Activated naive CD4-positive, alpha-beta T cell treated with Interleukin-2 at 50 U/mL for 16 hours (primary cell): ENCODE measurements at regions not wholly inside any gene's neighbourhood (a gene's known extent, or its start where the extent isn't known, plus 50 kb on each side); places are given as distances from the start of the nearest gene placed in this dataset.

Experiments used
- DNase-seq: peaks from one replicate; pipeline ENCODE4 v3.0.0-alpha.2; 2020

DNA sequence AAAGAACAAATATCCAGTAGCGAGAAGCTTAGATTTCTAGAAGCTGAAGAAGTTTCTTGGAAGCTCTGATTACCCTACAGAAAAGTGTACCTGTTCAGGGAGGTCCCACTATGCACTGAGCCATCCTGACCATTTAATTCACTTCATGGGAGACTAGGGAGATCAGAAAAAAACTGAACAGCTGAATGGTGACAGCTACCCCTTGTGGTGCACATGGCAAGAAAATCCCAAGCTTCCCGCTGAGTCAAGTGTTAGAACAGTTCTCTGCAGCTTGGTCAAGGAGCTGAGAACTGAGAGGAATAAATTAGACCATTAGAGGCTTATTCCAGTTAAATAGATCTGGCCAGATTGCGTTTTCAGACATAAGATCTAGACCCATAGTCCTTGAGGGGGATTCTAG lies 197.2 kb upstream of the VEPH1 start:
- DNase-seq = no peak

DNA sequence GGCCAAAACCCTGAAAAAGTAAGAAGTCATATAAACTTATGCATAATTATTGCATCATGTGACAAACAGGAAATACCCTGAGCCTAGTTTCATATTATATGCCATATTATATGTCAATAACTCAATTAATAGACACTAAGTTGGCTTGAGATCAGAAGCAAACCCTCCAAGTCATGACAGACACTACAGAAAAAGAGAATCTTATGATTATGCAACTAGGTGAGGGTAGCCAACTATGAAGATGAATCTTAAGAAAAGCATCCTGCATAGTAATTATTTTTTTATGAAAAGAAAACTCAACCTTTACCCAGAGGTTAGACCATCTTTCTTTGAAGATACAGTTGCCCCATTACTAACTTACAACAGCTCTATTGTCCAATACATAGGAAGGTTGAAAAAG lies 192.4 kb upstream of the VEPH1 start:
- DNase-seq = no peak

- no peak for DNase-seq
Observed at GRCh38 chr3:157695103-157695502, 191.9 kb upstream of the VEPH1 start.

DNA sequence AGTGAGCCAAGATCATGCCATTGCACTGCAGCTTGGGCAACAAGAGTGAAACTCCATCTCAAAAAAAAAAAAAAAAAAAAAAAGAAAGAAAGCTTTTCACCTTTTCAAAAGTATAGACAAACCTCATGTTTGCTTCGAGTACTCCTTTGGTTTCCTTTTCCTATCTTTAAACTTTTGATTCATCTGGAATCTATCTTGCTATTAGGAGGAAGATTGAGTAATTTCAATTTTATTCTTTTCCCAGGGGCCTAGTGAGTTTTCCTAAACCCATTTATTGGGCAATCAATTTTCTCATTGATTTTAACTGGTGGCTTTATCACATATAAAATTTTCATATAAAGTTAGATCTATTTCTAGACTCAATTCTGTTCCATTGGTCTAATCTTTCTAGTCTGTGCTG lies 190.5 kb upstream of the VEPH1 start:
- DNase-seq = no peak

DNA sequence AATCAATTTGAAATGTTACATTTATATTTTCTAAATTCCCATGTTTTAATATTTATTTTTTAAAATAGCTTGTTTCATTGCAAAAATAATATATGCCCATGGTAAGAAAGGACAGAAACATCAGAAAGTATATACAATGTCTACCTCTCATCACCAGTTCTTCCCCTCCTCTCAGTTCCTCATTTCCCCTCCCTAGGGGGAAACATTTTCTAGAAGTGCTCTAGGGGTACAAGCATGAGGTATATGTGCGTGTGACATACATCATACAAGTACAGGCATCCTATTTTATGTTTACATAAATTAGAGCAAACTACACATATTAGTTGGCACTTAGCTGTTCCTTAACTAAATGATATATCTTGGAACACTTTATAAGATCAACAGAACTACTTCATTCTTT lies 189.3 kb upstream of the VEPH1 start:
- no peak for DNase-seq

DNA sequence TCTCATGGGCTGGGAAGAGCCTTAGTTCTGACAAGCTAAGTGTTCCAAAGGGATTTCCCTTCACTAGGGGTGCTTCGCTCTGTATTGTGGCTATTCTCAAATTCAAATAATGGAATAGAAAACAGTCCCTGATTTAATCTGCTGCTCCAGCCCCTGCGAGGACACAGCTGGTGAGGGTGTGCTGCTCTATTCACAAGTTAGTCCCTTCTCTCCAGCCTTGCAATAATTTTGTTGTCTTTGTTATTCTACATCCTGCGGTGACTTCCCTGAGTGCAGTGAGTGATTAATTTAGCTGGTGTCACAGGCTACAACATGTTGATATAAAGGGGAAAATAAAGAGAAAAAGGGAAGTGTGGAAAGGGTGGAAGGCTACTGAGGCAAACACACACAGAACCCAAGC lies 180.5 kb upstream of the VEPH1 start:
- no peak for DNase-seq

- DNase-seq = no peak
Observed at GRCh38 chr3:157672061-157672460, 168.8 kb upstream of the VEPH1 start.

DNA sequence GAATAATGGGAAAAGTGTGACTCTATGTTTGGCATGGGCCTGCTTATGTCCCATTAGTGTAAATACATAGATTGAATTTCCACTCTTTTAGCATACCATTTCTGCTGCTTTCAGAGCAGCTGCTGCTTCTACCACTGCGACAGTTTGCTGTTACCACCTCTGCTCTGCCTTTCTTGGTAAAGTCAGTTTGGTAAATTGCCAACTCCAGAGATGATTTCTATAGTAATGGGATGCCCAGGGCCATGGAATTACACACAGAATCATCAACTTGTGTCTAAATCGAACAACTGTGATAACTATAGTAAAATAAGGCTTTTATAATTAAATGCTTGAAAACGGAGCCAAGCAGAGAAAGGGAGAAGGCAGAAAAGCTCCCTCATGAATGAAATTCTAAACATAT lies 168.4 kb upstream of the VEPH1 start:
- no peak for DNase-seq

DNA sequence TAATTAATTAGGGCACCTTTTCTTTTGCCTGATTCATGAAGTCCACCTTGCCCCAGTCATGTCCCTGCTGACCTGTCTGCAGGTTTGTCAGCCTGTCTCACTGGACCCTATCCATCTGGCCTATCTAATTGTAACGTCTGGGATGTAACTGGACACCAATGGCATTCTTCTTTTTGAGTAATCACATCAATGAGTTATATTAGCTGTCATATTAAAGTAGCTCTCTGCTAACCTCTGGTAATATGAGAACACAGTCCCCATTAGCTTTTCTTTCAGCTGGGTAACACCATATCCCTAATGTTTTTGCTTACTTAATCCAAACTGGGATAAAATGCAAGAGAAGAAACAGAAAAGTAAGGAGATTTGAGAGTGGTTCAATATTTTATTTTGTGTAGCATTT lies 166.2 kb upstream of the VEPH1 start:
- DNase-seq = no peak

DNA sequence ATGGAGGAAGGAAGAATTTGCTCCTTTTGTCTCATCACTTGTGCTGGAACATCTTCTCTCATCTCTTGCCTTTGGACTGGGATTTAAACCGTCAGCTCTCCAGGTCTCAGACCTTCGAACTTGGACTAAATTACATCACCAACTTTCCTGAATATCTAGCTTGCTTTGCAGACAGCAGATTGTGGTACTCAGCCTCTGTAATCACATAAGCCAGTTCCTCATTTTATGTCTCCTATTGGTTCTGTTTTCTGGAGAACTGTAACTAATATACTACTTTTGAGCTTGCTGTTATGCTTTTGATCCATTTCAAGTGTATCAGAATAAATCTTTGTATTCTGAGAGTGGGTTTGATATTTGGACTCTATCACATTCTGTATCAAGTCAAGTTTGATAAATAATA lies 164.3 kb upstream of the VEPH1 start:
- no peak for DNase-seq

DNA sequence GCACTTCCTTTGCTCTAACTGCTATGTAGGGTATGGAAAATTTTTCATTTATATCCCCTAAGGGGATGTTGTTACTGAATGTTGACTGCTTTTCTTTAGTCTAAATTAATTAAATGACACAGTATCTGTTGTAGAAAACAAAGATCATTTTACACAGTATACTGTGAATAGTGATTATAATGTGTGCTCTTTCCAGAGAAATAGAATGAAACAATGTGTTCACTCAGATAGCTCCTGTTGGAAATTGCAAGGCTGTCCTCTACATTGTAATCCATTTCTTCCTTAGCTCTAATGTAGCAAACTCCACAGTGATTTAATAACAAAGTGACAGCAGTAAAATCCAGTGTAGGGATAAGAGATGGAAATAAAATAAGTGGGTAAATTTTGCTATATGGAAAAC lies 159.0 kb upstream of the VEPH1 start:
- no peak for DNase-seq

GRCh38 chr3:157660847-157661246 lies 157.6 kb upstream of the VEPH1 start:
- DNase-seq = no peak

DNA sequence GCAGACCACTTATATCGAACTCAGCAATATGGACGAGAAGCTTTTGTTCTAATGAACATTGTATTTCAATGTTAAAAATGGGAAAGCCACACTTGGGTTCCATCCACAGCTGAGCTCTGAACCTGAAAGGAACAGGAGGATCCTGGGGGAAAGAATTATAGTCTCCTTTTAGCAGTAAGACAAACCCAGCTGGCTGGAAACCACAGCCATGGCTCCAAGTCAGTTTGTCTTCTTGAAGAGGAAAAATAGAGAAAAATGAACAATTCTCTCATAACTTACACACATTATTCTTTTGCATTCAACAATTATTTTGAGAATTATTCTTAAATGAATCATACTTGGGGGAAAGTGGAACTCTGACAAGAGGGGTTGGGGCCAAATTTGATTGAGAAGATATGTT lies 149.2 kb upstream of the VEPH1 start:
- no peak for DNase-seq

DNA sequence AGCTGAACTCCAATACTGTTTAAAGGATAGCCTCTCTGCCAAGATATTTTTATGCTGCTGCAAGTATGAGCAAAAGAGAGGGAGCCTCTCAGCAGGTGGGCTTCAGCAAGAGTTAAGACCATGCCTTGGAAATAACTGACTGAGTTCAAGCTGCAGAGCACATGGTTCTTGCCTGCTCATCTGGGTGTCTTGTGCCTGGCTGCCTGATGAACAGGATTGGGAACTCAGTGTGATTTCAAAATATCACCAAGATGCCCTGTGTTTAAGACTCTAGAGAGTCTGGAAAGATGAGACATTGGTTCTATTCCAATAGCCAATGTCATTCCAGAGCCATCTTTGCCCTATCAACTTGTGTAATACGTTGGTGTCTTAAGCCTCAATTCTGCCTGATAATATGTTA lies 147.5 kb upstream of the VEPH1 start:
- DNase-seq = no peak

DNA sequence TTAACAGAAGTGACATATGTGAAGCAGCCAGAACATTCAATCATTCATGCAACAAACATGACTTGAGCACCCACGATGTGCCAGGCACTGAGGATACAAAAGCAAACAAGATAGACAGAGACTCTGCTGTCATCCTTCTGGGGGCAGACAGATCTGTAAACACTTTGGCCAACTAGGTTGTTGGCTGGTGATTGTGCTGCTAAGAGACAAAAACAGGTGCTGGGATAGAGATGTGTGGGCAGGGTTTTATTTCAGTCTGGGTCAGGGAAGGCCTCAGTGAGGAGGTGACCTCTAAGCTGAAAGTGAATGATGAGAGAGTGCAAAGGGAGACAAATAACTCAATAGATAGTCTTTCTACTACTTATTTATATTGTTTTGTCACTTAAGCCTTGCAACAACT lies 147.0 kb upstream of the VEPH1 start:
- DNase-seq = no peak

- no peak for DNase-seq
Observed at GRCh38 chr3:157649511-157649910, 146.3 kb upstream of the VEPH1 start.

DNA sequence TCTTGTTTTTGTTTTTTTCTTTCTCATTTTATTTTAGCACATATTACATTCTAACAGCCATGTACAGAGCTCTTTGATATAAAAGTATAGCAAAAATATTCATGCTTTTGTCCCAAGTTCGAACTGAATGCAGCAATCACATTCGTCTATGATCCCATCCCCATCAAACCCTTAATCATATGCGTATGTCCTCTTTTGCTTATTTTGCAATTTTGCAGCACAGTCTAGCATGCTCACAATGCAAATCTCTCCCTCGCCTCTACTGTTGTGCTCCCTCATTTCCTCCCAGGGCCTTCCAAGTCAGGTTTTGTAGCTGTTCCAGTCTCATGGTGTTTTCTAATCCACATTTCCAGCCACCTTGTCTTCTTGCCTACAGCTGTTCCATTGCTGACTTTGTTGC lies 144.6 kb upstream of the VEPH1 start:
- no peak for DNase-seq

DNA sequence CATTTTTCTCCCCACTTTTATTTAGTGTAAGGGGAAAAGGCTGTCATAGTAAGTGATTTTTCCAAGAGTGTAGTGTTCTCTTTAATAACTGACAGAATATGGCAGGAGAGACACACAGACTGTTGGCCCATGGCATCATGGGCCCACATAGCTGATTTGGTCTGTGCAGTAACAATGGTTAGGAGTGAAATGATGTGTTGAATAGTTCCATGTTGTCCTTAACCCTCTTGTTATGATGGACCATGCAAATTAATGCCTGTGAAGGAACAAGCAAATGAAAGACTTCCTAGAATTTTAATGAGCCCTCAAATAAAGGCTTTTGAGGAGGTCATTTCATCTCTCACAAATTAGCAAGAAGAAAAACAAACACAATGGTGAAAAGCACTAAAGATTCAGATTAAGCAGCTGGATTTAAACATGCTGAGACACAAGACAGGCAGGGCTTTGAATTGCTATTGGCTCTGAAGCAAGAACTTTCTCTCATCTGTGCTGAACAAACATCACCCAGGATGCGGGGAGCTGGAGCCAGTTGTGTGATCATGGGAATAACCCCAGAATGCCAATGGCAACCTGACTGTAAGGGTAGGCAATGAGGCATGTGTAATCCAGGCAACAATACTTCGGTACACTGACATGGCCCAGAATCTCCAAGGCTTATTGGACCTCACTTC lies 136.7 kb upstream of the VEPH1 start:
- DNase-seq = no peak

DNA sequence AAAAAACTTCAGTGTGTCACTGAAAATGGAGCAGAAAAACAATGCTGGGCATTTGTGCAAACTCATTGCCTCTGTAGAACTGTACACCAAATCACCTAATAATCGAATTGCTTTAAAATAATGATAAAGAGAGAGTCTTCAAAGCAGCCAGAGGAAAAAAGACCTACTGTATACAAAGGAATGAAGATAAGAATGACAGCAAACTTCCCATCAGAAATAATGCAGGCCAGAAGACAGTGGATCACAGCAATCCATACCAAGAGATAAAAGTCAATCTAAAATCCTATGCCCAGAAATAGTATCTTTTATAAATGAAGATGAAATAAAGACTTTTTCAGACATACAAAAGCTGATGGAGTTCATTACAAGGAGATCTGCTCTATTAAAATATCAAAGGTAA lies 134.7 kb upstream of the VEPH1 start:
- no peak for DNase-seq

DNA sequence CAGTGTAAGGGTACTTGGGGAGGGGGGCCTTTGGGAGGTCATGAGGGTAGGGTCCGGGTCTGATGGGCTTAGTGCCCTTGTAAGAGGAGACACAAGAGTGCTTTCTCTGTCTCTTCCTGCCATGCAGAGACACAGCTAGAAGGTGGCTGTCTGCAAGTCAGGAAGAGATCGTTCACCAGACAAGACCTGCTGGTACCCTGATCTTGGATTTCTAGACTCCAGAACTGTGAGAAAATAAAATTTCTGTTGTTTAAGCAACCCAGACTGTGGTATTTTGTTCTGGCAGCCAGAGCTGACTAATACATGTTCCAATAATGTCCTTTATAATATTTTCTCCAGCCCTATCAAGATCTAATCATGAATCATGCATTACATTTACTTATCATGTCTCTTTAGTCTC lies 130.0 kb upstream of the VEPH1 start:
- DNase-seq = no peak

DNA sequence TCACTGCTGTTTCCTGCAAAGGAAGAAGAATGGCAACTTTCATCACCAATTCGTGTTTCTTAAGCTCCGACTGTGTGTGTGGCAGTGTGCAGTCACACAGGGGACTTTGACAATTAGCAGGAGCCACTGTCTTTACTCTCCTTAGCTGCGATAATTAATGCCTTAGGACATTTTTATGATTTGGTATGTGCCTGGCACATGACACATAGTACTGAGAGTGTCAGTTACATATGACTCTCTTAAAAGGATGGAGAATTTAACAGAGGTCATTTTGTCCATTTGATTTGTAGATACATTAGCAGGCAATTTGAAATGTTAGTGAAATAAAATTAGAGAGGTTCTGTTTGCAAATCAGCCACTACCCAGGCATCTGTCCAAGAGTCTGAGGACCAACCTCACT lies 128.9 kb upstream of the VEPH1 start:
- no peak for DNase-seq

DNA sequence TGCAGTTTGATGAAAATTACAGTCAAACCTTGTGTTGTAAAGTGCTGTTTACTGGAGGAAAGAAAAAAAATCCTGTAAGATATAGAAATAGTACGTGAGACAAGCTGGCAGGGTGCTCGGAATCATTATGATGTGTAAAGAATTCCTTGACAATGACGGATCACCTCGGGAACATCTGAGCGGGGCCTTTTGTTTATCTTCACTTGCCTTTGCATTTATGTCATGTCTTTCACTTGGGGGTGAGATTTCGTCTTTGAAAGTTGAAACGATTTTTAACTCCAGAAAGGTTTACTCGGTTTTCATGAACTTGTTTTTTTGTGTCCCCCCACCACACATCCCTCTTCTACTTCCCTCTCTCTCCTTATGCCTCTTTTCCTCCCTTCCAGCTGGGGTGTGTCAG lies 128.3 kb upstream of the VEPH1 start:
- DNase-seq = no peak

DNA sequence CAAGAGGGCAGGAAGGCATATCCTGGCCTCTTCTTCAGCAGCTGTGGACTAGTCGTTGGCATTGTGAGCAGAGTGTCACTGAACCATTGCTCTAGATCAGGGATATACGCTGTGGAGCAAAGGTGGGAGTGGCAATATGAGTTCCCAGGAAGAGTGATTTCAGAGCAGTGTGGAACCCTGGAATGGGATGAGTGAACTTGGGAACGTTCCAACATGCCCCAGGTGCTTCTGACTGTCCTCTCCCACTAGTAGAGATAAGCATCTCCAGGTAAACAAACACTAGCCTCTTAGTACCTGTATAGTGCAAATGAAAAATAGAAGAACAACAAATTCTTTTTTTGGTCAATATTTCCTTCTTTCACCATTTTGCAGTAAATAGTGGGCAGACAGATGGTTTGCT lies 123.6 kb upstream of the VEPH1 start:
- no peak for DNase-seq

GRCh38 chr3:157624801-157625200 lies 121.6 kb upstream of the VEPH1 start:
- DNase-seq = no peak

- no peak for DNase-seq
Observed at GRCh38 chr3:157618886-157619285, 115.7 kb upstream of the VEPH1 start.
